Keratinocyte (primary cell): ENCODE measurements at regions not wholly inside any gene's neighbourhood (a gene's known extent, or its start where the extent isn't known, plus 50 kb on each side); places are given as distances from the start of the nearest gene placed in this dataset.

ENCODE experiments used
- DNase-seq: peaks from one replicate; pipeline ENCODE4 v3.0.0-alpha.2; 2011; ENCODE audit warnings: low read depth, missing footprints, low spot score
- FAIRE-seq: peaks from 2 replicates; lab custom pipeline; 2011; peaks lifted over from hg19 to GRCh38; lab: Jason Lieb, UNC
- H2AFZ ChIP-seq: 2 replicates; pipeline ENCODE4 v1.6.0; 2012; ENCODE audit warnings: low read length, control low read depth, inconsistent platforms; ENCODE audit not compliant: control insufficient read depth
- H3K27ac ChIP-seq: 2 replicates; pipeline ENCODE4 v1.5.1; 2011; ENCODE audit warnings: low read length; ENCODE audit not compliant: control insufficient read depth, insufficient read depth
- H3K27me3 ChIP-seq: 3 replicates; pipeline ENCODE4 v1.6.0; 2011; ENCODE audit warnings: low read length; ENCODE audit not compliant: control insufficient read depth, insufficient read depth; ENCODE audit errors: extremely low read depth
- H3K36me3 ChIP-seq, 2 experiments: 2 replicates in 1 of 2; 3 replicates in 1 of 2; pipeline ENCODE4 v1.5.1; 2011; ENCODE audit warnings: low read length in 2 of 2, mild to moderate bottlenecking in 1 of 2; ENCODE audit not compliant: control insufficient read depth in 2 of 2, insufficient read depth in 2 of 2; ENCODE audit errors: extremely low read depth in 1 of 2
- H3K4me1 ChIP-seq: 3 replicates; pipeline ENCODE4 v1.5.1; 2011; ENCODE audit warnings: low read length; ENCODE audit not compliant: control insufficient read depth, insufficient read depth; ENCODE audit errors: extremely low read depth
- H3K4me2 ChIP-seq: 3 replicates; pipeline ENCODE4 v1.6.0; 2011; ENCODE audit warnings: low read depth, low read length; ENCODE audit not compliant: control insufficient read depth, insufficient read depth; ENCODE audit errors: extremely low read depth
- H3K4me3 ChIP-seq, 3 experiments: fragments of 200-600 bp in 1 of 3; sonication (generic) in 1 of 3; 2 replicates in 2 of 3; 3 replicates in 1 of 3; pipeline ENCODE4 v1.5.1; 2011 to 2016; ENCODE audit warnings: low read length in 3 of 3, mild to moderate bottlenecking in 3 of 3, control low read depth in 2 of 3, inconsistent platforms in 1 of 3, low read depth in 1 of 3, mixed read lengths in 1 of 3, mixed run types in 1 of 3, moderate library complexity in 1 of 3; ENCODE audit not compliant: control insufficient read depth in 2 of 3, insufficient read depth in 2 of 3; ENCODE audit errors: extremely low read depth in 1 of 3
- H3K79me2 ChIP-seq: 2 replicates; pipeline ENCODE4 v1.6.0; 2012; ENCODE audit warnings: low read length; ENCODE audit not compliant: control insufficient read depth, insufficient read depth
- H3K9ac ChIP-seq: 3 replicates; pipeline ENCODE4 v1.6.0; 2011; ENCODE audit warnings: low read length; ENCODE audit not compliant: control insufficient read depth, insufficient read depth; ENCODE audit errors: extremely low read depth
- H3K9me1 ChIP-seq: 3 replicates; pipeline ENCODE4 v1.6.0; 2011; ENCODE audit warnings: low read length; ENCODE audit not compliant: control insufficient read depth, insufficient read depth; ENCODE audit errors: extremely low read depth
- H3K9me3 ChIP-seq: 2 replicates; pipeline ENCODE4 v1.5.1; 2012; ENCODE audit warnings: low read depth, low read length; ENCODE audit not compliant: control insufficient read depth
- H4K20me1 ChIP-seq: 3 replicates; pipeline ENCODE4 v1.6.0; 2011; ENCODE audit warnings: low read length; ENCODE audit not compliant: control insufficient read depth, insufficient read depth; ENCODE audit errors: extremely low read depth
- CTCF ChIP-seq, 3 experiments: IDR thresholded peaks in 1 of 3; conservative IDR thresholded peaks in 1 of 3; optimal IDR thresholded peaks in 1 of 3; 2 replicates in 2 of 3; 3 replicates in 1 of 3; pipeline versions ENCODE3 to v1.5.1; 2011; ENCODE audit warnings: low read length in 3 of 3, mild to moderate bottlenecking in 3 of 3, moderate library complexity in 2 of 3, control low read depth in 1 of 3, inconsistent platforms in 1 of 3; ENCODE audit not compliant: insufficient read depth in 2 of 3; ENCODE audit errors: extremely low read depth in 1 of 3
- EZH2 ChIP-seq: IDR thresholded peaks from one replicate; pipeline ENCODE4 v1.6.1; 2012; ENCODE audit warnings: inconsistent platforms, mild to moderate bottlenecking, low read length, moderate library complexity
- dilution Hi-C: fragments of 300-500 bp; cut with MboI; formaldehyde crosslinking; loops from one replicate; pipeline ENCODE4 v1.7.0; 2020; ENCODE audit warnings: low sequenced_read_pairs; ENCODE audit not compliant: extremely low pct_ligation_motif_present

- DNase-seq: no peak
- Histone ChIP-seq H3K9me3 (no peaks in the 10 kb centered on the region), H3K4me1 (no peaks in the 10 kb centered on the region), H2AFZ (no peak overlapping the region), H3K36me3 (no peaks in the 10 kb centered on the region), H4K20me1 (no peaks in the 10 kb centered on the region), H3K9me1 (no peaks in the 10 kb centered on the region), H3K79me2 (no peaks in the 10 kb centered on the region), H3K27me3 (no peaks in the 10 kb centered on the region), H3K27ac (no peak overlapping the region), H3K9ac (no peak overlapping the region), H3K4me3 (no peak overlapping the region), H3K4me2 (no peak overlapping the region)
- TF ChIP-seq EZH2: no peak
- no peak for TF ChIP-seq CTCF (optimal IDR thresholded peaks at IDR 0.05 in 1 of 3, IDR thresholded peaks at IDR 0.05 in 1 of 3, conservative IDR thresholded peaks at IDR 0.05 in 1 of 3; ENCODE audit: extremely low read depth in 1 of 3, insufficient read depth in 2 of 3, low read length in 3 of 3)
- dilution Hi-C loops: no loop called here
- FAIRE-seq: no peak
These were observed 355.9 kb upstream of the ADGRL4 start for GRCh38 chr1:79362470-79362869.

- FAIRE-seq (no peak), DNase-seq (no peak)
- Histone ChIP-seq H3K79me2 (no peaks in the 10 kb centered on the region), H3K27me3 (no peaks in the 10 kb centered on the region), H3K4me3 (no peak overlapping the region), H2AFZ (no peak overlapping the region), H3K9me1 (no peaks in the 10 kb centered on the region), H3K36me3 (no peaks in the 10 kb centered on the region), H3K4me1 (no peaks in the 10 kb centered on the region), H3K27ac (no peak overlapping the region), H3K9ac (no peak overlapping the region), H4K20me1 (no peaks in the 10 kb centered on the region), H3K4me2 (no peak overlapping the region), H3K9me3 (no peaks in the 10 kb centered on the region)
- dilution Hi-C loops: no loop called here
- TF ChIP-seq CTCF (optimal IDR thresholded peaks at IDR 0.05 in 1 of 3, IDR thresholded peaks at IDR 0.05 in 1 of 3, conservative IDR thresholded peaks at IDR 0.05 in 1 of 3; ENCODE audit: extremely low read depth in 1 of 3, insufficient read depth in 2 of 3, low read length in 3 of 3) (no peak), EZH2 (no peak)
These were observed 348.6 kb upstream of the ADGRL4 start for GRCh38 chr1:79355090-79355489.
